Breast epithelium (tissue), 4 donors: ENCODE measurements at regions not wholly inside any gene's neighbourhood (a gene's known extent, or its start where the extent isn't known, plus 50 kb on each side); places are given as distances from the start of the nearest gene placed in this dataset.
A peak's percentile ranks its signal among the peaks of the same experiment; 100 is the strongest.

Experiments
- DNase-seq, 2 donors: peaks; one replicate each; pipeline ENCODE4 v3.0.0-alpha.2; 2019; ENCODE audit warnings: low spot score in 2 of 2
- H3K27ac ChIP-seq, 2 donors: fragments of 200-600 bp; sonication (generic) in 1 of 2; one replicate each; pipeline ENCODE4 v1.5.1; 2016 to 2019; ENCODE audit warnings: mild to moderate bottlenecking in 1 of 2
- H3K27me3 ChIP-seq, 2 donors: fragments of 200-600 bp; sonication (generic) in 1 of 2; one replicate each; pipeline versions ENCODE4 v1.5.1 to v1.6.0; 2017 to 2019; ENCODE audit warnings: control low read depth in 1 of 2, mild to moderate bottlenecking in 1 of 2
- H3K36me3 ChIP-seq: fragments of 200-600 bp; one replicate; pipeline ENCODE4 v1.5.1; 2019
- H3K4me1 ChIP-seq, 2 donors: fragments of 200-600 bp; sonication (generic); one replicate each; pipeline ENCODE4 v1.5.1; 2016 to 2019; ENCODE audit warnings: control low read depth in 1 of 2
- H3K4me3 ChIP-seq, 3 donors: fragments of 200-600 bp; sonication (generic); 1 replicate in 2 of 3; 2 replicates in 1 of 3; pipeline ENCODE4 v1.5.1; 2016 to 2019; ENCODE audit warnings: mild to moderate bottlenecking in 3 of 3, moderate library complexity in 2 of 3
- H3K9me3 ChIP-seq, 2 donors: fragments of 200-600 bp; sonication (generic) in 1 of 2; one replicate each; pipeline ENCODE4 v1.5.1; 2016 to 2019; ENCODE audit warnings: control low read depth in 1 of 2
- CTCF ChIP-seq, 3 donors: fragments of 450-650 bp; IDR thresholded peaks; one replicate each; pipeline ENCODE4 v1.5.1; 2016 to 2017; ENCODE audit warnings: antibody characterized with exemption in 3 of 3, mild to moderate bottlenecking in 3 of 3, moderate library complexity in 3 of 3
- POLR2A ChIP-seq: fragments of 450-650 bp; IDR thresholded peaks from one replicate; pipeline ENCODE4 v1.6.1; 2016; ENCODE audit warnings: antibody characterized with exemption, mild to moderate bottlenecking, moderate library complexity
- POLR2AphosphoS5 ChIP-seq, 3 donors: sonication (generic); formaldehyde crosslinking; IDR thresholded peaks; one replicate each; pipeline ENCODE4 v1.6.1; 2017; ENCODE audit warnings: antibody characterized with exemption in 3 of 3
- intact Hi-C: fragments of 100-400 bp; cut with DNase I; formaldehyde crosslinking; loops from one replicate; pipeline ENCODE4 v1.15.1; 2023; ENCODE audit warnings: low total_unique reads

GRCh38 chr12:92365333-92365732 lies 219.7 kb upstream of the BTG1 start:
- TF ChIP-seq POLR2A (no peak), CTCF (IDR thresholded peaks at IDR 0.05) (no peak), POLR2AphosphoS5 (IDR thresholded peaks at IDR 0.05) (no peak)
- Histone ChIP-seq H3K4me1 (no peaks in the 10 kb centered on the region), H3K27me3 (no peaks in the 10 kb centered on the region), H3K4me3 (no peak overlapping the region), H3K27ac (no peak overlapping the region), H3K36me3 (no peaks in the 10 kb centered on the region), H3K9me3 (no peaks in the 10 kb centered on the region)
- no peak for DNase-seq
- intact Hi-C loops, result no loop called here

- peak overlapping the region; percentile 23 to 70 for H3K27ac ChIP-seq
- no peaks in the 10 kb centered on the region for H3K36me3 ChIP-seq
- DNase-seq, result no peak
- H3K27me3 ChIP-seq, result no peaks in the 10 kb centered on the region
- no peak for TF ChIP-seq POLR2AphosphoS5 (IDR thresholded peaks at IDR 0.05)
- no peak for TF ChIP-seq POLR2A
- no peak for TF ChIP-seq CTCF (IDR thresholded peaks at IDR 0.05)
- no peaks in the 10 kb centered on the region for H3K9me3 ChIP-seq
- H3K4me3 ChIP-seq, result peak overlapping the region in 2 of 3 donors; percentile 27 to 39
- no peaks in the 10 kb centered on the region for H3K4me1 ChIP-seq
- intact Hi-C loops, result no loop called here
Measured at GRCh38 chr12:92363295-92364146, 217.9 kb upstream of the BTG1 start.

- Histone ChIP-seq H3K27ac (peak overlapping the region in 1 of 2 donors; percentile 70), H3K9me3 (no peaks in the 10 kb centered on the region), H3K4me1 (no peaks in the 10 kb centered on the region), H3K4me3 (peak overlapping the region in 2 of 3 donors; percentile 27 to 39), H3K36me3 (no peaks in the 10 kb centered on the region), H3K27me3 (no peaks in the 10 kb centered on the region)
- no peak for TF ChIP-seq POLR2AphosphoS5 (IDR thresholded peaks at IDR 0.05)
- no peak for TF ChIP-seq CTCF (IDR thresholded peaks at IDR 0.05)
- no peak for TF ChIP-seq POLR2A
- intact Hi-C loops, result no loop called here
- DNase-seq, result no peak
Measured at GRCh38 chr12:92362785-92363184, 217.1 kb upstream of the BTG1 start.

GRCh38 chr12:92362126-92362525 lies 216.5 kb upstream of the BTG1 start:
- no peak overlapping the region for H3K27ac ChIP-seq
- no peaks in the 10 kb centered on the region for H3K4me1 ChIP-seq
- H3K27me3 ChIP-seq, result no peaks in the 10 kb centered on the region
- H3K9me3 ChIP-seq, result no peaks in the 10 kb centered on the region
- no peaks in the 10 kb centered on the region for H3K36me3 ChIP-seq
- intact Hi-C loops, result no loop called here
- no peak for DNase-seq
- no peak for TF ChIP-seq POLR2AphosphoS5 (IDR thresholded peaks at IDR 0.05)
- no peak for TF ChIP-seq POLR2A
- TF ChIP-seq CTCF (IDR thresholded peaks at IDR 0.05), result no peak
- H3K4me3 ChIP-seq, result no peak overlapping the region

GRCh38 chr12:92360543-92360942 lies 214.9 kb upstream of the BTG1 start:
- Histone ChIP-seq H3K4me3 (no peak overlapping the region), H3K27ac (no peak overlapping the region), H3K36me3 (no peaks in the 10 kb centered on the region), H3K27me3 (no peaks in the 10 kb centered on the region), H3K9me3 (no peaks in the 10 kb centered on the region), H3K4me1 (no peaks in the 10 kb centered on the region)
- TF ChIP-seq CTCF (IDR thresholded peaks at IDR 0.05) (no peak), POLR2AphosphoS5 (IDR thresholded peaks at IDR 0.05) (no peak), POLR2A (no peak)
- intact Hi-C loops, result no loop called here
- no peak for DNase-seq
